OCI-LY7 (cell line): ENCODE measurements at regions not wholly inside any gene's neighbourhood (a gene's known extent, or its start where the extent isn't known, plus 50 kb on each side); places are given as distances from the start of the nearest gene placed in this dataset.

Experiments
- BruUV-seq: library from RNA; stranded (reverse); fragments of 400-500 nt; replicated peaks from 2 replicates; lab custom pipeline; 2021; lab: Mats Ljungman, UMichigan
- CTCF ChIA-PET: fragments of 300-600 bp; sonication (Branson Sonifier 250); formaldehyde crosslinking; loops from one replicate; lab custom pipeline; 2022; ENCODE audit warnings: antibody characterized with exemption; ENCODE audit not compliant: unreplicated experiment; lab: Charles Lee
- POLR2A ChIA-PET: fragments of 300-600 bp; sonication (Branson Sonifier 250); formaldehyde crosslinking; loops from one replicate; lab custom pipeline; 2022; ENCODE audit warnings: antibody characterized with exemption; lab: Charles Lee
- DNase-seq: peaks from one replicate; pipeline ENCODE4 v3.0.0-alpha.2; 2015; ENCODE audit warnings: low spot score
- H2AFZ ChIP-seq: fragments of 200-600 bp; sonication (generic), shearing (Covaris generic); 2 replicates; pipeline ENCODE4 v1.6.1; 2014; ENCODE audit warnings: mild to moderate bottlenecking, antibody characterized with exemption, low read length, moderate library complexity
- H3K27ac ChIP-seq: fragments of 200-600 bp; sonication (generic); 2 replicates; pipeline ENCODE4 v1.5.1; 2014; ENCODE audit warnings: mixed run types, low read depth, mild to moderate bottlenecking, moderate library complexity, low read length, inconsistent platforms; ENCODE audit not compliant: poor library complexity, severe bottlenecking
- H3K36me3 ChIP-seq: fragments of 200-600 bp; sonication (generic); 2 replicates; pipeline ENCODE4 v1.6.1; 2014; ENCODE audit warnings: mild to moderate bottlenecking, antibody characterized with exemption, low read length, moderate library complexity, mixed read lengths; ENCODE audit not compliant: insufficient read depth
- H3K4me1 ChIP-seq: fragments of 200-600 bp; sonication (generic); 2 replicates; pipeline ENCODE4 v1.5.1; 2014; ENCODE audit warnings: mild to moderate bottlenecking, low read length; ENCODE audit not compliant: insufficient read depth, poor library complexity, severe bottlenecking
- H3K4me2 ChIP-seq: fragments of 200-600 bp; sonication (generic); 2 replicates; pipeline ENCODE4 v1.6.1; 2014; ENCODE audit warnings: mild to moderate bottlenecking, low read length
- H3K4me3 ChIP-seq: fragments of 200-600 bp; sonication (generic); 2 replicates; pipeline ENCODE4 v1.5.1; 2014; ENCODE audit warnings: mild to moderate bottlenecking, low read depth, low read length; ENCODE audit not compliant: poor library complexity, severe bottlenecking
- H3K79me2 ChIP-seq: fragments of 200-600 bp; sonication (generic); 2 replicates; pipeline ENCODE4 v1.6.1; 2016; ENCODE audit warnings: low read depth, mild to moderate bottlenecking, low read length, moderate library complexity, mixed read lengths; ENCODE audit not compliant: insufficient read depth
- H3K9me2 ChIP-seq: fragments of 200-600 bp; sonication (generic); 2 replicates; pipeline ENCODE4 v1.6.1; 2016; ENCODE audit warnings: mild to moderate bottlenecking, low read length, mixed read lengths; ENCODE audit not compliant: insufficient read depth
- H3K9me3 ChIP-seq: fragments of 200-600 bp; sonication (generic); 2 replicates; pipeline ENCODE4 v1.6.1; 2014; ENCODE audit warnings: mild to moderate bottlenecking, mixed run types, low read length, mixed read lengths
- H4K20me1 ChIP-seq: fragments of 200-600 bp; sonication (generic); 2 replicates; pipeline ENCODE4 v1.6.1; 2014; ENCODE audit warnings: mild to moderate bottlenecking, antibody characterized with exemption, low read length, moderate library complexity, mixed read lengths; ENCODE audit not compliant: insufficient read depth
- CTCF ChIP-seq: fragments of 200-600 bp; sonication (generic); conservative IDR thresholded peaks from 2 replicates; pipeline ENCODE4 v1.5.1; 2014; ENCODE audit warnings: mild to moderate bottlenecking, antibody characterized with exemption, low read length, moderate library complexity, mixed read lengths
- EZH2phosphoT487 ChIP-seq: fragments of 200-600 bp; sonication (generic); IDR thresholded peaks from 2 replicates; pipeline ENCODE4 v1.6.1; 2018; ENCODE audit warnings: low read depth, borderline replicate concordance, mild to moderate bottlenecking, mixed run types, antibody characterized with exemption, low read length, moderate library complexity, mixed read lengths
- intact Hi-C: fragments of 100-400 bp; cut with micrococcal nuclease; formaldehyde crosslinking; loops from one replicate; pipeline ENCODE4 v1.10.0; 2022; ENCODE audit not compliant: unreplicated experiment

GRCh38 chr22:34885852-34886251 is 180.1 kb upstream of the ISX start:
- CTCF ChIA-PET = interaction anchor here (0.6 kb wide), 1 partner anchor 23 kb away, joined by 3 read pairs; no protein-coding TSS in a partner anchor
- TF ChIP-seq CTCF = no peak
- no peak for TF ChIP-seq EZH2phosphoT487
- BruUV-seq = no TSS peak

GRCh38 chr22:34886391-34886790 is 179.6 kb upstream of the ISX start:
- Histone ChIP-seq H3K36me3 (no peaks in the 10 kb centered on the region), H2AFZ (no peak overlapping the region), H3K4me2 (no peak overlapping the region), H4K20me1 (no peaks in the 10 kb centered on the region), H3K27ac (no peak overlapping the region), H3K4me3 (no peak overlapping the region), H3K4me1 (no peaks in the 10 kb centered on the region), H3K9me2 (no peaks in the 10 kb centered on the region), H3K9me3 (no peaks in the 10 kb centered on the region), H3K79me2 (no peaks in the 10 kb centered on the region)
- DNase-seq = no peak
- BruUV-seq = no TSS peak
- TF ChIP-seq CTCF = no peak
- intact Hi-C loops = no loop called here
- CTCF ChIA-PET = no interaction called here
- POLR2A ChIA-PET = no interaction called here

More at GRCh38 chr22:34885852-34886251, 180.1 kb upstream of the ISX start:
- no peaks in the 10 kb centered on the region for H3K36me3 ChIP-seq
- no peaks in the 10 kb centered on the region for H3K9me2 ChIP-seq
- no peak overlapping the region for H3K4me2 ChIP-seq
- intact Hi-C loops = no loop called here
- no peaks in the 10 kb centered on the region for H3K9me3 ChIP-seq
- no peaks in the 10 kb centered on the region for H4K20me1 ChIP-seq
- H3K4me3 ChIP-seq = no peak overlapping the region
- DNase-seq = no peak
- H3K27ac ChIP-seq = no peak overlapping the region
- H2AFZ ChIP-seq = no peak overlapping the region
- no peaks in the 10 kb centered on the region for H3K4me1 ChIP-seq
- no peaks in the 10 kb centered on the region for H3K79me2 ChIP-seq
- POLR2A ChIA-PET = no interaction called here

- no peaks in the 10 kb centered on the region for H3K9me3 ChIP-seq
- intact Hi-C loops = no loop called here
- H3K36me3 ChIP-seq = no peaks in the 10 kb centered on the region
Observed at GRCh38 chr22:34886812-34887211, 179.1 kb upstream of the ISX start.

More at GRCh38 chr22:34886812-34887211, 179.1 kb upstream of the ISX start:
- no peaks in the 10 kb centered on the region for H4K20me1 ChIP-seq
- H2AFZ ChIP-seq = no peak overlapping the region
- no peaks in the 10 kb centered on the region for H3K4me1 ChIP-seq
- TF ChIP-seq CTCF = no peak
- no peak for TF ChIP-seq EZH2phosphoT487
- BruUV-seq = no TSS peak
- H3K27ac ChIP-seq = no peak overlapping the region
- POLR2A ChIA-PET = no interaction called here
- no peak overlapping the region for H3K4me2 ChIP-seq
- CTCF ChIA-PET = no interaction called here
- no peak overlapping the region for H3K4me3 ChIP-seq
- H3K9me2 ChIP-seq = no peaks in the 10 kb centered on the region
- no peak for DNase-seq
- H3K79me2 ChIP-seq = no peaks in the 10 kb centered on the region
